Naive thymus-derived CD4-positive, alpha-beta T cell (primary cell): ENCODE measurements at regions not wholly inside any gene's neighbourhood (a gene's known extent, or its start where the extent isn't known, plus 50 kb on each side); places are given as distances from the start of the nearest gene placed in this dataset.
"Not testable (repeated sequence)": the region's sequence is repeated elsewhere in the genome, so short reads cannot be mapped to it uniquely, and the experiment has no call there.

Experiments used
- ATAC-seq: fragments of 150-1000 bp; cut with Tn5 transposase; 2 replicates; pipeline ENCODE4 v1.10.0; 2021; ENCODE audit warnings: mild to moderate bottlenecking, moderate library complexity
- CTCF ChIA-PET: fragments of 350-600 bp; sonication (Branson Sonifier 250); formaldehyde crosslinking; loops from one replicate; lab custom pipeline; 2021; ENCODE audit warnings: antibody characterized with exemption; lab: Charles Lee
- POLR2A ChIA-PET: fragments of 350-600 bp; sonication (Branson Sonifier 250); formaldehyde crosslinking; loops from one replicate; lab custom pipeline; 2021; ENCODE audit warnings: antibody characterized with exemption, inconsistent platforms; lab: Charles Lee
- DNase-seq, 9 donors: peaks; one replicate each; pipeline versions ENCODE4 v3.0.0 to v3.0.0-alpha.2; 2020 to 2022; ENCODE audit warnings: mixed read lengths in 1 of 9
- H3K27ac ChIP-seq: one replicate; pipeline ENCODE4 v1.7.0; 2013; ENCODE audit warnings: mild to moderate bottlenecking, low read depth, low read length, moderate library complexity
- H3K27me3 ChIP-seq, 2 donors: one replicate each; pipeline ENCODE4 v1.7.0; 2013; ENCODE audit warnings: low read length in 2 of 2, mild to moderate bottlenecking in 2 of 2, moderate library complexity in 2 of 2; ENCODE audit not compliant: control insufficient read depth in 2 of 2, insufficient read depth in 2 of 2
- H3K36me3 ChIP-seq, 3 experiments: 1 replicate in 2 of 3; 2 replicates in 1 of 3; pipeline ENCODE4 v1.7.0; 2013; ENCODE audit warnings: low read length in 3 of 3, mild to moderate bottlenecking in 3 of 3, moderate library complexity in 1 of 3; ENCODE audit not compliant: insufficient read depth in 3 of 3, control insufficient read depth in 2 of 3
- H3K4me1 ChIP-seq, 2 donors: one replicate each; pipeline ENCODE4 v1.7.0; 2013; ENCODE audit warnings: low read length in 2 of 2, mild to moderate bottlenecking in 2 of 2, moderate library complexity in 1 of 2; ENCODE audit not compliant: control insufficient read depth in 2 of 2, insufficient read depth in 2 of 2
- H3K4me3 ChIP-seq: 2 replicates; pipeline ENCODE4 v1.7.0; 2013; ENCODE audit warnings: mild to moderate bottlenecking, low read length
- H3K9me3 ChIP-seq, 3 experiments: 1 replicate in 2 of 3; 2 replicates in 1 of 3; pipeline ENCODE4 v1.7.0; 2013; ENCODE audit warnings: low read length in 3 of 3; ENCODE audit not compliant: control insufficient read depth in 2 of 3
- H3K27ac Mint-ChIP-seq, 9 donors: one replicate each; pipeline ENCODE4 v1.8.0; 2020 to 2022; ENCODE audit warnings: mixed read lengths in 9 of 9, mild to moderate bottlenecking in 8 of 9, moderate library complexity in 5 of 9, inconsistent platforms in 2 of 9
- H3K27me3 Mint-ChIP-seq, 5 donors: one replicate each; pipeline ENCODE4 v1.8.0; 2021 to 2022; ENCODE audit warnings: mixed read lengths in 5 of 5, mild to moderate bottlenecking in 1 of 5
- H3K36me3 Mint-ChIP-seq, 5 donors: one replicate each; pipeline ENCODE4 v1.8.0; 2020 to 2022; ENCODE audit warnings: mixed read lengths in 5 of 5, mild to moderate bottlenecking in 3 of 5, inconsistent platforms in 1 of 5
- H3K4me1 Mint-ChIP-seq, 7 donors: one replicate each; pipeline ENCODE4 v1.8.0; 2020 to 2022; ENCODE audit warnings: mixed read lengths in 7 of 7, mild to moderate bottlenecking in 3 of 7, inconsistent platforms in 1 of 7
- H3K4me3 Mint-ChIP-seq, 10 donors: one replicate each; pipeline ENCODE4 v1.8.0; 2020 to 2022; ENCODE audit warnings: mild to moderate bottlenecking in 10 of 10, mixed read lengths in 10 of 10, moderate library complexity in 6 of 10, inconsistent platforms in 2 of 10
- H3K9me3 Mint-ChIP-seq, 11 donors: one replicate each; pipeline ENCODE4 v1.8.0; 2020 to 2022; ENCODE audit warnings: mixed read lengths in 11 of 11, mild to moderate bottlenecking in 4 of 11, inconsistent platforms in 1 of 11, moderate library complexity in 1 of 11
- intact Hi-C, 2 donors: fragments of 100-400 bp; cut with micrococcal nuclease; formaldehyde crosslinking; loops; one replicate each; pipeline ENCODE4 v1.15.1; 2023

GRCh38 chr14:105647784-105648608 is 121.6 kb downstream of the TMEM121 start:
- Mint-ChIP-seq H3K9me3 (peaks cover 0 to 6% (median 0%) of the 10 kb centered on the region in 11 donors), H3K27ac (no peak overlapping the region), H3K27me3 (no peaks in the 10 kb centered on the region), H3K36me3 (no peaks in the 10 kb centered on the region), H3K4me1 (peaks cover 0 to 4% (median 0%) of the 10 kb centered on the region in 7 donors), H3K4me3 (no peak overlapping the region)
- ChIA-PET POLR2A (no interaction called here), CTCF (no interaction called here)
- H3K9me3 ChIP-seq, result no peaks in the 10 kb centered on the region
- H3K4me3 ChIP-seq, result no peak overlapping the region
- no peaks in the 10 kb centered on the region for H3K27me3 ChIP-seq
- no peaks in the 10 kb centered on the region for H3K4me1 ChIP-seq
- ATAC-seq, result no peak
- intact Hi-C loops, result no loop called here
- no peak for DNase-seq
- H3K36me3 ChIP-seq, result no peaks in the 10 kb centered on the region
- no peak overlapping the region for H3K27ac ChIP-seq

- DNase-seq, H3K27ac ChIP-seq, H3K36me3 ChIP-seq, POLR2A ChIA-PET, intact Hi-C loops, H3K9me3 Mint-ChIP-seq, CTCF ChIA-PET, H3K4me1 ChIP-seq, H3K4me3 ChIP-seq, H3K9me3 ChIP-seq, H3K27me3 Mint-ChIP-seq, H3K27me3 ChIP-seq, H3K4me1 Mint-ChIP-seq, H3K4me3 Mint-ChIP-seq, H3K36me3 Mint-ChIP-seq, ATAC-seq: not testable (repeated sequence)
- peak overlapping the region in 2 of 9 donors; percentile 19 to 49 for H3K27ac Mint-ChIP-seq
These were observed 122.5 kb downstream of the TMEM121 start for GRCh38 chr14:105648609-105649535.

- H3K27ac Mint-ChIP-seq, H3K27ac ChIP-seq, H3K9me3 ChIP-seq, H3K4me3 Mint-ChIP-seq, CTCF ChIA-PET, H3K27me3 ChIP-seq, H3K36me3 Mint-ChIP-seq, POLR2A ChIA-PET, H3K4me3 ChIP-seq, H3K4me1 ChIP-seq, H3K27me3 Mint-ChIP-seq, H3K4me1 Mint-ChIP-seq, intact Hi-C loops, DNase-seq, H3K36me3 ChIP-seq, ATAC-seq: not testable (repeated sequence)
- H3K9me3 Mint-ChIP-seq, result peaks cover 0 to 13% (median 3%) of the 10 kb centered on the region in 11 donors
These were observed 125.9 kb downstream of the TMEM121 start for GRCh38 chr14:105652317-105652716.

GRCh38 chr14:105653921-105654320 is 127.5 kb downstream of the TMEM121 start:
- H3K4me3 ChIP-seq, CTCF ChIA-PET, H3K27ac ChIP-seq, H3K4me1 Mint-ChIP-seq, intact Hi-C loops, H3K36me3 ChIP-seq, H3K9me3 ChIP-seq, H3K27ac Mint-ChIP-seq, H3K4me3 Mint-ChIP-seq, DNase-seq, H3K27me3 Mint-ChIP-seq, H3K4me1 ChIP-seq, POLR2A ChIA-PET, ATAC-seq, H3K27me3 ChIP-seq: not testable (repeated sequence)
- Mint-ChIP-seq H3K9me3 (peaks cover 7 to 29% (median 15%) of the 10 kb centered on the region in 11 donors), H3K36me3 (peaks cover 0 to 11% (median 3%) of the 10 kb centered on the region in 5 donors)

- H3K27me3 ChIP-seq, H3K27ac ChIP-seq, H3K4me1 Mint-ChIP-seq, POLR2A ChIA-PET, H3K4me3 Mint-ChIP-seq, H3K9me3 ChIP-seq, ATAC-seq, DNase-seq, H3K4me1 ChIP-seq, H3K4me3 ChIP-seq, intact Hi-C loops, CTCF ChIA-PET, H3K36me3 ChIP-seq, H3K27ac Mint-ChIP-seq: not testable (repeated sequence)
- H3K36me3 Mint-ChIP-seq, result peaks cover 0 to 23% (median 3%) of the 10 kb centered on the region in 5 donors
- H3K27me3 Mint-ChIP-seq, result peaks cover 5 to 25% (median 7%) of the 10 kb centered on the region in 5 donors
- peaks cover 19 to 51% (median 34%) of the 10 kb centered on the region in 11 donors for H3K9me3 Mint-ChIP-seq
These were observed 132.9 kb downstream of the TMEM121 start for GRCh38 chr14:105659255-105659654.

GRCh38 chr14:105659935-105660527 is 133.6 kb downstream of the TMEM121 start:
- H3K4me1 ChIP-seq, result no peaks in the 10 kb centered on the region
- ATAC-seq, result peak; percentile 16
- Mint-ChIP-seq H3K9me3 (peaks cover 19 to 51% (median 34%) of the 10 kb centered on the region in 11 donors), H3K4me3 (no peak overlapping the region), H3K27me3 (peaks cover 5 to 25% (median 7%) of the 10 kb centered on the region in 5 donors), H3K36me3 (peaks cover 0 to 23% (median 3%) of the 10 kb centered on the region in 5 donors), H3K27ac (no peak overlapping the region), H3K4me1 (no peaks in the 10 kb centered on the region)
- CTCF ChIA-PET, result no interaction called here
- H3K4me3 ChIP-seq, result no peak overlapping the region
- intact Hi-C loops, result no loop called here
- H3K36me3 ChIP-seq, result no peaks in the 10 kb centered on the region
- no peak overlapping the region for H3K27ac ChIP-seq
- H3K27me3 ChIP-seq, result no peaks in the 10 kb centered on the region
- H3K9me3 ChIP-seq, result peaks cover 0 to 4% (median 0%) of the 10 kb centered on the region in 3 experiments
- POLR2A ChIA-PET, result no interaction called here
- DNase-seq, result no peak
